ENCODE measurements at regions not wholly inside any gene's neighbourhood (a gene's known extent, or its start where the extent isn't known, plus 50 kb on each side); places are given as distances from the start of the nearest gene placed in this dataset.

DNA sequence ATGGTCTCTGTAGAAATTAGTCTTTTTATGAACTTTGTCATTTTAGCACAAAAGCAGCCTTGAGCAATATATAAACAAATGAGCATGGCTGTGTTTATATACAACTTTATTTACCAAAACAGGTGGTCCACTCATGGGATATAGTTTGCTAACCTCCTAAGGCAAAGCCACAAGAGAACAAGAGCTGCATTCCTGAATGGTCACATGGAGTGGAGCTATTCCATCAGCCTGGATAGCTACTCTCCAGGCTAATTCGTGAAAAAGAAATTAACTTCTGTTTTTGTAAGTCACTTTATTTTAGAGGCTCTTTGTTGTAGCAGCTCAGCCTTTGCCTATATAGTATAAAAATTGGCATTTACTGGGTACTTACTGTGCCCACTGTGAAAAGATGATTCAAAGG, 163.3 kb upstream of the FAM78B start:
- Histone ChIP-seq H3K4me3 (replicated peaks; ENCODE audit: insufficient read depth, low read length) (no peak overlapping the region), H3K27me3 (ENCODE audit: insufficient read depth, poor library complexity, severe bottlenecking) (no peaks in the 10 kb centered on the region), H3K27ac (replicated peaks) (no peak overlapping the region)
- TF ChIP-seq SPI1 (IDR thresholded peaks at IDR 0.05; ENCODE audit: borderline replicate concordance, low read depth) (no peak), POLR2AphosphoS5 (IDR thresholded peaks at IDR 0.05; ENCODE audit: low read depth) (no peak), GABPA (IDR thresholded peaks at IDR 0.05; ENCODE audit: low read depth) (no peak)
- TF ChIP-seq, protein P1, sequence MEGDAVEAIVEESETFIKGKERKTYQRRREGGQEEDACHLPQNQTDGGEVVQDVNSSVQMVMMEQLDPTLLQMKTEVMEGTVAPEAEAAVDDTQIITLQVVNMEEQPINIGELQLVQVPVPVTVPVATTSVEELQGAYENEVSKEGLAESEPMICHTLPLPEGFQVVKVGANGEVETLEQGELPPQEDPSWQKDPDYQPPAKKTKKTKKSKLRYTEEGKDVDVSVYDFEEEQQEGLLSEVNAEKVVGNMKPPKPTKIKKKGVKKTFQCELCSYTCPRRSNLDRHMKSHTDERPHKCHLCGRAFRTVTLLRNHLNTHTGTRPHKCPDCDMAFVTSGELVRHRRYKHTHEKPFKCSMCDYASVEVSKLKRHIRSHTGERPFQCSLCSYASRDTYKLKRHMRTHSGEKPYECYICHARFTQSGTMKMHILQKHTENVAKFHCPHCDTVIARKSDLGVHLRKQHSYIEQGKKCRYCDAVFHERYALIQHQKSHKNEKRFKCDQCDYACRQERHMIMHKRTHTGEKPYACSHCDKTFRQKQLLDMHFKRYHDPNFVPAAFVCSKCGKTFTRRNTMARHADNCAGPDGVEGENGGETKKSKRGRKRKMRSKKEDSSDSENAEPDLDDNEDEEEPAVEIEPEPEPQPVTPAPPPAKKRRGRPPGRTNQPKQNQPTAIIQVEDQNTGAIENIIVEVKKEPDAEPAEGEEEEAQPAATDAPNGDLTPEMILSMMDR (IDR thresholded peaks at IDR 0.05; ENCODE audit: insufficient read depth, low read length) = no peak
- TF ChIP-seq, protein P2, sequence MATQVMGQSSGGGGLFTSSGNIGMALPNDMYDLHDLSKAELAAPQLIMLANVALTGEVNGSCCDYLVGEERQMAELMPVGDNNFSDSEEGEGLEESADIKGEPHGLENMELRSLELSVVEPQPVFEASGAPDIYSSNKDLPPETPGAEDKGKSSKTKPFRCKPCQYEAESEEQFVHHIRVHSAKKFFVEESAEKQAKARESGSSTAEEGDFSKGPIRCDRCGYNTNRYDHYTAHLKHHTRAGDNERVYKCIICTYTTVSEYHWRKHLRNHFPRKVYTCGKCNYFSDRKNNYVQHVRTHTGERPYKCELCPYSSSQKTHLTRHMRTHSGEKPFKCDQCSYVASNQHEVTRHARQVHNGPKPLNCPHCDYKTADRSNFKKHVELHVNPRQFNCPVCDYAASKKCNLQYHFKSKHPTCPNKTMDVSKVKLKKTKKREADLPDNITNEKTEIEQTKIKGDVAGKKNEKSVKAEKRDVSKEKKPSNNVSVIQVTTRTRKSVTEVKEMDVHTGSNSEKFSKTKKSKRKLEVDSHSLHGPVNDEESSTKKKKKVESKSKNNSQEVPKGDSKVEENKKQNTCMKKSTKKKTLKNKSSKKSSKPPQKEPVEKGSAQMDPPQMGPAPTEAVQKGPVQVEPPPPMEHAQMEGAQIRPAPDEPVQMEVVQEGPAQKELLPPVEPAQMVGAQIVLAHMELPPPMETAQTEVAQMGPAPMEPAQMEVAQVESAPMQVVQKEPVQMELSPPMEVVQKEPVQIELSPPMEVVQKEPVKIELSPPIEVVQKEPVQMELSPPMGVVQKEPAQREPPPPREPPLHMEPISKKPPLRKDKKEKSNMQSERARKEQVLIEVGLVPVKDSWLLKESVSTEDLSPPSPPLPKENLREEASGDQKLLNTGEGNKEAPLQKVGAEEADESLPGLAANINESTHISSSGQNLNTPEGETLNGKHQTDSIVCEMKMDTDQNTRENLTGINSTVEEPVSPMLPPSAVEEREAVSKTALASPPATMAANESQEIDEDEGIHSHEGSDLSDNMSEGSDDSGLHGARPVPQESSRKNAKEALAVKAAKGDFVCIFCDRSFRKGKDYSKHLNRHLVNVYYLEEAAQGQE (IDR thresholded peaks at IDR 0.05; ENCODE audit: insufficient replicate concordance, low read depth) = no peak
- no peak for DNase-seq (ENCODE audit: low read depth in 1 of 2, low spot score in 1 of 2)

DNA sequence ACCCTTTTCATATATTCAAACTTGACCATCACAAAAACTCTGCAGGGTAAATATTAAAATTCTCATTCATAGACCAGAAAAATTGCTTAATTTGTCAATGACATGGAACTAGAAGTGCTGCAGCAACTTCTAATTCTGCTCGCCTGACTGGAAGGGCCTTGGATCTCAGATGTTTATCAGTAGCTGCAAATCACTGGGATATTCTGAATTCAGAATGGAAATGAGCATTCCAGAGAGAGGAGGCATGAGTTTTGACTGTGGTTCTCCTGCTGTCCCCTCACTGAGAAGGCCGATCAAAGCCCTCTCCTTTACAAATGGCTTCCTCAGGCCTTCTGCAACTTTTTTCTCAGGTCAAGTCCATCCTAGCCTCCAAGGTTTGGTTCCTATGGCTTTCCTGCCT, 171.3 kb upstream of the FAM78B start:
- no peak for DNase-seq (ENCODE audit: low read depth in 1 of 2, low spot score in 1 of 2)
- no peak overlapping the region for H3K27ac ChIP-seq (replicated peaks)

DNA sequence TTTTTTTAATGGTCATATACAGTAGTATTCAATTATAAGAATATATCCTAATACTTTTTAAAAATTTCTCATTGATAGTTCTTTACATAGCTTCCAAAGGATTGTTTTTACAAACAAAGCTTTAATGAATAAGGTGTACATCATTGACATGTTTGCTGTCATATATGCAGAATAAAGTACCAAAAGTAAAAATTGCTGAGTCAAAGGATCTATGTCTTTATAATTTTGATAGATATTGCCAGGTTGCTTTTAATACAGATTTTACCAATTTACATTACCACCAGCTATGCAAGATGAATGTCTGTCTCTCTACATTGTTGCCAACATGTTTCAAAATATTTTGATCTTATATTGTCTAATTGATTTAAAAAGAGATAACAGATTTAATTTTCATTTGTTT, 173.9 kb upstream of the FAM78B start:
- Histone ChIP-seq H3K27ac (replicated peaks) (no peak overlapping the region), H3K4me3 (replicated peaks; ENCODE audit: insufficient read depth, low read length) (no peak overlapping the region), H3K27me3 (ENCODE audit: insufficient read depth, poor library complexity, severe bottlenecking) (no peaks in the 10 kb centered on the region)
- no peak for TF ChIP-seq SPI1 (IDR thresholded peaks at IDR 0.05; ENCODE audit: borderline replicate concordance, low read depth)
- no peak for TF ChIP-seq GABPA (IDR thresholded peaks at IDR 0.05; ENCODE audit: low read depth)
- no peak for TF ChIP-seq POLR2AphosphoS5 (IDR thresholded peaks at IDR 0.05; ENCODE audit: low read depth)
- TF ChIP-seq, protein P2 (IDR thresholded peaks at IDR 0.05; ENCODE audit: insufficient replicate concordance, low read depth) = no peak
- TF ChIP-seq, protein P1 (IDR thresholded peaks at IDR 0.05; ENCODE audit: insufficient read depth, low read length) = no peak
- no peak for DNase-seq (ENCODE audit: low read depth in 1 of 2, low spot score in 1 of 2)

More for the DNA sequence above, 171.3 kb upstream of the FAM78B start:
- TF ChIP-seq GABPA (IDR thresholded peaks at IDR 0.05; ENCODE audit: low read depth) (no peak), SPI1 (IDR thresholded peaks at IDR 0.05; ENCODE audit: borderline replicate concordance, low read depth) (no peak), POLR2AphosphoS5 (IDR thresholded peaks at IDR 0.05; ENCODE audit: low read depth) (no peak)
- TF ChIP-seq, protein P2 (IDR thresholded peaks at IDR 0.05; ENCODE audit: insufficient replicate concordance, low read depth) = no peak
- TF ChIP-seq, protein P1 (IDR thresholded peaks at IDR 0.05; ENCODE audit: insufficient read depth, low read length) = no peak
- Histone ChIP-seq H3K27me3 (ENCODE audit: insufficient read depth, poor library complexity, severe bottlenecking) (no peaks in the 10 kb centered on the region), H3K4me3 (replicated peaks; ENCODE audit: insufficient read depth, low read length) (no peak overlapping the region)
